Activated CD8-positive, alpha-beta memory T cell treated with anti-CD3 and anti-CD28 coated beads, Interleukin-2, amount 50 U/mL, for 24 hours (primary cell): ENCODE measurements at regions not wholly inside any gene's neighbourhood (a gene's known extent, or its start where the extent isn't known, plus 50 kb on each side); places are given as distances from the start of the nearest gene placed in this dataset.

ENCODE experiments used
- DNase-seq: peaks from one replicate; pipeline ENCODE4 v3.0.0-alpha.2; 2020; ENCODE audit errors: extremely low read depth

DNA sequence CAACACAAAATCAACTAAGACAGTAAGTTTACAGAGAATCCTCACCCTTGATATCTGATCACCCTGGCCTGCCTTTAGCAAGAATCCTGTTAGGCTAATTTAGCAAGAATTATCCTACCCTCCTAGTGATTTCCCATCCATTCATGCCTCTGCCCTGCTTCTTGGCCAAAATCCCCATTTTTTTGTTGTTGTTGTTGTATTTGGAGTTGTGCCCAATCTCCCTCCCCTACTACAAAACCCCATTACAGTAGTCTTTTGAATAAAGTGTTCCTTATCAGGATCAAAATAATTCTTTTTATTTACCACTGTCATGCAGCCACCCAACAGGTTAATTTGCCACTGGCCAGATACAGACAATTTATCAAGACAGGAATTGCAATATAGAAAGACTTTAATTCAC, 58.5 kb upstream of the CLINT1 start:
- DNase-seq = no peak

- DNase-seq = no peak
Measured at GRCh38 chr5:157915638-157916037, 56.7 kb upstream of the CLINT1 start.

GRCh38 chr5:157914151-157914788, 55.3 kb upstream of the CLINT1 start:
- no peak for DNase-seq

DNA sequence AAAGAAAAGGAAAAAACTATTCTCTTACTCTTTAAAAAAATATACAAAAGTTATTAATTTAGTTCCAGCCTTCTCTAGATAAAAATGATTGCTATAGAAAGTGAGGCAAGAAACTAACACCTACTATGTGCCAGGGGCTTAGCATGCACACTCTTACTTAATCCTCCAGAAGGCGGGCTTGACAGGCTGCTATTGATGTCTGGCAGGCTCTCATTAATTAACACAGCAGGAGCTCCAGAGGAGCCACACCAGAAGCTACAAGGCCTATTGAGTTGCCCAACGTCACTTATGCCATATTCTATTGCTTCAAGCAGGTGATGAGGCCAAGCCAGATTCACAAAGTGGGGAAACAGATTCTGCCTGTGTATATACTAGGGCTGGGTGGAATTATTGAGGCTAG, 54.6 kb upstream of the CLINT1 start:
- no peak for DNase-seq

GRCh38 chr5:157912621-157913325, 53.8 kb upstream of the CLINT1 start:
- no peak for DNase-seq

DNA sequence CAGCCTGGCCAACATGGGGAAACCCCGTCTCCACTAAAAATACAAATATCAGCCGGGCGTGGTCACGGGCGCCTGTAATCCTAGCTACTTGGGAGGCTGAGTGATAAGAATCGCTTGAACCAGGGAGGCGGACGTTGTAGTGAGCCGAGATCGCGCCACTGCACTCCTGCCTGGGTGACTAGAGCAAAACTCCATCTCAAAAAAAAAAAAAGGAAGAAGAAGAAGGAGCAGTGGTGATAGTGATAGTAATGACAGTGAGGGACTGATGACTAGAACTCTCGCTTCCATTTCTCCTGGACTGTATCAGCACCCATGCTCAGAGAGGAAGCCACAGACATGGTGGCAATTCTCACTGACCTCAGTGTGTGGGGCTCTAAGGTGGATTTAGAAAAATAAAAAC, 52.6 kb upstream of the CLINT1 start:
- DNase-seq = no peak
